H1 (cell line): ENCODE measurements at regions not wholly inside any gene's neighbourhood (a gene's known extent, or its start where the extent isn't known, plus 50 kb on each side); places are given as distances from the start of the nearest gene placed in this dataset.

Experiments used
- CTCF ChIA-PET: fragments of 300-600 bp; sonication (Branson Sonifier 250); formaldehyde crosslinking; loops from one replicate; lab custom pipeline; 2021; ENCODE audit not compliant: partially characterized antibody; lab: Charles Lee
- POLR2A ChIA-PET: fragments of 300-600 bp; sonication (Branson Sonifier 250); formaldehyde crosslinking; loops from one replicate; lab custom pipeline; 2021; ENCODE audit warnings: inconsistent platforms; ENCODE audit not compliant: partially characterized antibody; lab: Charles Lee
- DNase-seq, 2 experiments: peaks; one replicate each; pipeline versions ENCODE4 v3.0.0 to v3.0.0-alpha.2; 2010 to 2022; ENCODE audit warnings: low spot score in 2 of 2, low read depth in 1 of 2, mixed read lengths in 1 of 2
- FAIRE-seq: peaks from 2 replicates; lab custom pipeline; 2011; peaks lifted over from hg19 to GRCh38; lab: Jason Lieb, UNC
- H2AFZ ChIP-seq: 2 replicates; pipeline ENCODE4 v1.8.1; 2012; ENCODE audit warnings: low read length, inconsistent platforms
- H2AK5ac ChIP-seq: 2 replicates; pipeline ENCODE4 v1.6.1; 2013; ENCODE audit warnings: low read depth, low read length
- H2BK120ac ChIP-seq: replicated peaks from 2 replicates; pipeline ENCODE3; 2013; ENCODE audit warnings: low read depth, low read length, inconsistent platforms
- H2BK12ac ChIP-seq: 2 replicates; pipeline ENCODE4 v1.6.1; 2013; ENCODE audit warnings: low read depth, low read length
- H2BK15ac ChIP-seq: 2 replicates; pipeline ENCODE4 v1.6.1; 2013; ENCODE audit warnings: low read length
- H2BK20ac ChIP-seq: 2 replicates; pipeline ENCODE4 v1.6.1; 2013; ENCODE audit warnings: low read length
- H2BK5ac ChIP-seq: 2 replicates; pipeline ENCODE4 v1.6.1; 2013; ENCODE audit warnings: low read depth, low read length
- H3K14ac ChIP-seq: 2 replicates; pipeline ENCODE4 v1.6.1; 2013; ENCODE audit warnings: inconsistent platforms; ENCODE audit not compliant: insufficient read length
- H3K18ac ChIP-seq: 2 replicates; pipeline ENCODE4 v1.6.1; 2013; ENCODE audit warnings: low read length; ENCODE audit errors: extremely low read depth
- H3K23ac ChIP-seq: 2 replicates; pipeline ENCODE4 v1.6.1; 2013; ENCODE audit warnings: inconsistent platforms; ENCODE audit not compliant: insufficient read length
- H3K23me2 ChIP-seq: 2 replicates; pipeline ENCODE4 v1.6.1; 2013; ENCODE audit warnings: low read depth, low read length
- H3K27ac ChIP-seq: 2 replicates; pipeline ENCODE4 v1.6.1; 2011; ENCODE audit warnings: low read depth, low read length, inconsistent platforms
- H3K27me3 ChIP-seq, 4 experiments: replicated peaks in 1 of 4; 1 replicate in 1 of 4; 2 replicates in 3 of 4; pipeline versions ENCODE4 v1.6.1 to v1.8.1; 2011 to 2013; ENCODE audit warnings: low read length in 3 of 4, mild to moderate bottlenecking in 3 of 4, inconsistent platforms in 2 of 4, mixed read lengths in 2 of 4, moderate library complexity in 1 of 4; ENCODE audit not compliant: control insufficient read depth in 3 of 4, insufficient read depth in 3 of 4; ENCODE audit errors: extremely low read depth in 1 of 4
- H3K36me3 ChIP-seq, 4 experiments: 2 replicates each; pipeline versions ENCODE4 v1.6.1 to v1.8.1; 2011 to 2013; ENCODE audit warnings: mild to moderate bottlenecking in 4 of 4, low read length in 3 of 4, moderate library complexity in 2 of 4, control low read depth in 1 of 4, inconsistent platforms in 1 of 4; ENCODE audit not compliant: insufficient read depth in 4 of 4, control insufficient read depth in 2 of 4
- H3K4ac ChIP-seq: replicated peaks from 2 replicates; pipeline ENCODE3; 2013; ENCODE audit warnings: low read length, low read depth, mixed read lengths, inconsistent platforms; ENCODE audit not compliant: insufficient read length
- H3K4me1 ChIP-seq, 4 experiments: replicated peaks in 1 of 4; 1 replicate in 1 of 4; 2 replicates in 3 of 4; pipeline versions ENCODE4 v1.6.1 to v1.8.1; 2011 to 2013; ENCODE audit warnings: low read length in 3 of 4, inconsistent platforms in 2 of 4, mixed read lengths in 1 of 4; ENCODE audit not compliant: insufficient read depth in 4 of 4, control insufficient read depth in 3 of 4
- H3K4me2 ChIP-seq, 2 experiments: 2 replicates each; pipeline versions ENCODE4 v1.6.1 to v1.8.1; 2011 to 2013; ENCODE audit warnings: low read depth in 2 of 2, low read length in 2 of 2, control low read depth in 1 of 2, inconsistent platforms in 1 of 2, mild to moderate bottlenecking in 1 of 2; ENCODE audit not compliant: insufficient read depth in 1 of 2
- H3K4me3 ChIP-seq, 4 experiments: fragments of 200-600, 300-600 bp in 1 of 4; sonication (generic), shearing (Covaris generic), sonication (Bioruptor Twin) in 1 of 4; 2 replicates each; pipeline versions ENCODE4 v1.5.1 to v1.8.1; 2011 to 2016; ENCODE audit warnings: low read length in 4 of 4, low read depth in 3 of 4, control low read depth in 2 of 4, inconsistent platforms in 2 of 4, mild to moderate bottlenecking in 2 of 4, mixed read lengths in 1 of 4, moderate library complexity in 1 of 4; ENCODE audit not compliant: insufficient read depth in 2 of 4; ENCODE audit errors: extremely low read depth in 1 of 4
- H3K56ac ChIP-seq: replicated peaks from 2 replicates; pipeline ENCODE3; 2013; ENCODE audit warnings: low read depth, mild to moderate bottlenecking, mixed read lengths, low read length, inconsistent platforms; ENCODE audit not compliant: insufficient read length
- H3K79me1 ChIP-seq: 2 replicates; pipeline ENCODE4 v1.6.1; 2013; ENCODE audit warnings: low read depth, low read length, control low read depth
- H3K79me2 ChIP-seq, 2 experiments: 2 replicates each; pipeline versions ENCODE4 v1.6.1 to v1.8.1; 2012 to 2013; ENCODE audit warnings: low read length in 2 of 2, mild to moderate bottlenecking in 2 of 2, inconsistent platforms in 1 of 2; ENCODE audit not compliant: insufficient read depth in 2 of 2, control insufficient read depth in 1 of 2
- H3K9ac ChIP-seq, 4 experiments: replicated peaks in 1 of 4; 1 replicate in 1 of 4; 2 replicates in 3 of 4; pipeline versions ENCODE4 v1.6.1 to v1.8.1; 2011 to 2013; ENCODE audit warnings: low read depth in 3 of 4, low read length in 3 of 4, control low read depth in 2 of 4, mild to moderate bottlenecking in 2 of 4, moderate library complexity in 2 of 4, inconsistent platforms in 1 of 4; ENCODE audit errors: extremely low read depth in 1 of 4
- H3K9me3 ChIP-seq, 2 experiments: 2 replicates each; pipeline versions ENCODE4 v1.6.1 to v1.8.1; 2012 to 2013; ENCODE audit warnings: mild to moderate bottlenecking in 2 of 2, moderate library complexity in 2 of 2, control low read depth in 1 of 2, inconsistent platforms in 1 of 2, low read depth in 1 of 2, low read length in 1 of 2, mixed read lengths in 1 of 2; ENCODE audit not compliant: insufficient read depth in 2 of 2
- H4K20me1 ChIP-seq, 2 experiments: replicated peaks in 1 of 2; 2 replicates each; pipeline versions ENCODE3 to v1.8.1; 2011 to 2013; ENCODE audit warnings: inconsistent platforms in 2 of 2, low read length in 2 of 2, mild to moderate bottlenecking in 1 of 2; ENCODE audit not compliant: insufficient read depth in 2 of 2, control insufficient read depth in 1 of 2
- H4K5ac ChIP-seq: 2 replicates; pipeline ENCODE4 v1.6.1; 2013; ENCODE audit warnings: low read length, low read depth, mixed read lengths, inconsistent platforms; ENCODE audit not compliant: insufficient read length
- H4K8ac ChIP-seq: 2 replicates; pipeline ENCODE4 v1.8.0; 2013; ENCODE audit warnings: mild to moderate bottlenecking, moderate library complexity, low read length, inconsistent platforms; ENCODE audit not compliant: insufficient read depth; ENCODE audit errors: extremely low read depth
- H4K91ac ChIP-seq: replicated peaks from 2 replicates; pipeline ENCODE3; 2013; ENCODE audit warnings: low read length, mixed read lengths, inconsistent platforms; ENCODE audit not compliant: insufficient read length
- CEBPB ChIP-seq: IDR thresholded peaks from 2 replicates; pipeline ENCODE4 v1.6.1; 2012; ENCODE audit warnings: low read depth, low read length
- E2F6 ChIP-seq: IDR thresholded peaks from 2 replicates; pipeline ENCODE4 v1.6.1; 2012; ENCODE audit warnings: inconsistent platforms
- NRF1 ChIP-seq: IDR thresholded peaks from 2 replicates; pipeline ENCODE4 v1.6.1; 2011; ENCODE audit warnings: mild to moderate bottlenecking, low read depth, low read length, improper control_type of control experiment
- WGBS, 2 experiments: shearing (Covaris generic) in 1 of 2; methylation state at CpG; one replicate each; pipeline versions ENCODE4 v1.1.6 to v1.1.7; 2013 to 2015; ENCODE audit warnings: low lambda C conversion rate in 2 of 2, mixed read lengths in 2 of 2, inconsistent platforms in 1 of 2, low coverage in 1 of 2, missing lambda C conversion rate in 1 of 2; ENCODE audit not compliant: insufficient replicate concordance in 2 of 2, insufficient coverage in 1 of 2, insufficient read length in 1 of 2; ENCODE audit errors: extremely low coverage in 1 of 2, missing lambda C conversion rate in 1 of 2; 5-methylcytosine and 5-hydroxymethylcytosine counted together

DNA sequence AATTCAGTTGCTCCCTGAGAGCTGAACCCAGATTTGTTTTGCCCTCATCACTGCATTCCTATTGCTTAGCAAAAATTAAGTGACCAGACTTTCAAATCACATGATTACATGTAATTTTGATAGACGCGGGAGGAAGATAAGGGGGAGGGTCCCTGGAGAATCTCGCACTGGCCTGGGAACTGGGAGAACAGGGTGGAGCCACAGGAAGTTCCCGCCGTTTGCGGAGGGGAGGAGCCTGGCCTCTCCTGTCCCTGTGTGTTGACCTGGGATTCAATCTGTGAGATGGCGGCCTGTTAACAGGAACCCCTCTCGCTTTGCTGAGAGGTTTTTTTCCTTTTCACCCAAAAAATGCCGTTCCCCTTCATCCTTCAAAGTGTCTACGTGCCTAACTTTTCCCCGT is 142.9 kb upstream of the OR13F1 start:
- Histone ChIP-seq H3K4ac (no peak overlapping the region), H2BK12ac (no peak overlapping the region), H2BK5ac (no peak overlapping the region), H4K20me1 (no peaks in the 10 kb centered on the region), H3K9ac (no peak overlapping the region), H4K91ac (no peak overlapping the region), H3K14ac (no peak overlapping the region), H3K36me3 (peaks cover 0 to 3% (median 0%) of the 10 kb centered on the region in 4 experiments; a peak in 1 of 8 replicates), H2AFZ (0 out of 2 replicates have a peak overlapping the region, but pooled peaks have one; percentile 62), H3K27me3 (no peaks in the 10 kb centered on the region), H3K79me1 (no peaks in the 10 kb centered on the region), H4K8ac (no peak overlapping the region), H3K4me2 (no peak overlapping the region), H2BK15ac (no peak overlapping the region), H3K23ac (no peak overlapping the region), H2AK5ac (no peak overlapping the region), H3K4me3 (no peak overlapping the region), H2BK20ac (no peak overlapping the region), H3K23me2 (no peaks in the 10 kb centered on the region), H3K79me2 (no peaks in the 10 kb centered on the region), H2BK120ac (no peak overlapping the region), H3K4me1 (no peaks in the 10 kb centered on the region), H3K9me3 (peaks cover 5 to 14% of the 10 kb centered on the region in 2 experiments; a peak in 2 of 4 replicates), H3K27ac (no peak overlapping the region), H3K18ac (no peak overlapping the region), H3K56ac (no peak overlapping the region), H4K5ac (no peak overlapping the region)
- WGBS, 2 experiments = 82% methylated on average over 11 of the region's 11 CpGs; no CpG with 5 or more reads in 1 of the 2 experiments
- POLR2A ChIA-PET = no interaction called here
- DNase-seq = no peak
- TF ChIP-seq E2F6 = peak; percentile 51; the same call in 1 of the 2 replicates
- no peak for TF ChIP-seq NRF1
- no peak for TF ChIP-seq CEBPB
- FAIRE-seq = no peak
- CTCF ChIA-PET = no interaction called here
